Activated naive CD8-positive, alpha-beta T cell treated with anti-CD3 and anti-CD28 coated beads for 36 hours (primary cell): ENCODE measurements at regions not wholly inside any gene's neighbourhood (a gene's known extent, or its start where the extent isn't known, plus 50 kb on each side); places are given as distances from the start of the nearest gene placed in this dataset.

Experiments
- DNase-seq: peaks from one replicate; pipeline ENCODE4 v3.0.0; 2021
- H3K27ac Mint-ChIP-seq: one replicate; pipeline ENCODE4 v1.8.0; 2022; ENCODE audit warnings: mild to moderate bottlenecking, moderate library complexity, mixed read lengths
- H3K27me3 Mint-ChIP-seq: one replicate; pipeline ENCODE4 v1.8.0; 2022; ENCODE audit warnings: mild to moderate bottlenecking, mixed read lengths
- H3K36me3 Mint-ChIP-seq: one replicate; pipeline ENCODE4 v1.8.0; 2021; ENCODE audit warnings: mild to moderate bottlenecking, mixed read lengths
- H3K4me1 Mint-ChIP-seq: one replicate; pipeline ENCODE4 v1.8.0; 2021; ENCODE audit warnings: mixed read lengths
- H3K4me3 Mint-ChIP-seq: one replicate; pipeline ENCODE4 v1.8.0; 2022; ENCODE audit warnings: mild to moderate bottlenecking, moderate library complexity, mixed read lengths
- H3K9me3 Mint-ChIP-seq: one replicate; pipeline ENCODE4 v1.8.0; 2022; ENCODE audit warnings: mixed read lengths

GRCh38 chr4:11604821-11605220, 176.1 kb upstream of the HS3ST1 start:
- Mint-ChIP-seq H3K4me1 (no peaks in the 10 kb centered on the region), H3K27me3 (peaks cover 4% of the 10 kb centered on the region), H3K4me3 (no peak overlapping the region), H3K9me3 (no peaks in the 10 kb centered on the region), H3K27ac (no peak overlapping the region), H3K36me3 (no peaks in the 10 kb centered on the region)
- DNase-seq = no peak

- H3K4me3 Mint-ChIP-seq = no peak overlapping the region
- no peak for DNase-seq
- no peaks in the 10 kb centered on the region for H3K4me1 Mint-ChIP-seq
- no peaks in the 10 kb centered on the region for H3K36me3 Mint-ChIP-seq
- peaks cover 4% of the 10 kb centered on the region for H3K27me3 Mint-ChIP-seq
- no peak overlapping the region for H3K27ac Mint-ChIP-seq
- no peaks in the 10 kb centered on the region for H3K9me3 Mint-ChIP-seq
Measured at GRCh38 chr4:11603591-11604194, 175.0 kb upstream of the HS3ST1 start.

DNA sequence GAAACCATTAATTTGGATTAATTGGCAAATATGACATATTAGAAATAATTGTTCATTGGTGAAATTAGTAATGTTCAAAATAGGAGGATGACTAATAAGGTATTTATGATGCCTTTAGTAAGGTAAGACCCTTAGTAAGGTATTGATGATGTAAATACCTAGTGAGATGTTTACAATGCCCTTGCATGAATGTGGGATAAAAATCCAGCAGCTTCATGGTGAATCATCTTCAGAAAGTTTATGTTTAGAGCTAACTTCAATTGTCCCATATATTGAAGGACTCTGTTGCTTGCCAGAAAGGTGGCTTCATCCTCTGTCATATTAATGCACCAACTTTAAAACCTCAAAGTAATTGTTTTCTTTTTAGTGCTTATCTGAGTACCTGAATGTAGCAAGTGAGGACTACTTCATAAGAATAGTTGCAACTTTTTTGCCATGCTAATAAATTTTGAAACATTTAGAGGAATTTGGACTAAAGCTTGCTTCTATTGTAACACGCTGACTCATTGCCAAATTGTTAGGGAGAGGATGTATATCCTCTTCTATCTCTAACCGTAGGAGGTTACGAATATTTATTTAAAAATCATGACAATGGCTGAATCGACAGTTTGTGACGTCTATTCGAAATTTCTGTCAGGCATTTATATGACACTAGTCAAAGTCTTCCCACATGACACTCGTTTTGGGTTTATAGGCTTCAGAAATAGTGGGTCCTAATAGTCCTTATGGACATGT, 174.1 kb upstream of the HS3ST1 start:
- Mint-ChIP-seq H3K27ac (no peak overlapping the region), H3K9me3 (no peaks in the 10 kb centered on the region), H3K36me3 (no peaks in the 10 kb centered on the region), H3K4me3 (no peak overlapping the region), H3K27me3 (no peaks in the 10 kb centered on the region), H3K4me1 (no peaks in the 10 kb centered on the region)
- DNase-seq = no peak

DNA sequence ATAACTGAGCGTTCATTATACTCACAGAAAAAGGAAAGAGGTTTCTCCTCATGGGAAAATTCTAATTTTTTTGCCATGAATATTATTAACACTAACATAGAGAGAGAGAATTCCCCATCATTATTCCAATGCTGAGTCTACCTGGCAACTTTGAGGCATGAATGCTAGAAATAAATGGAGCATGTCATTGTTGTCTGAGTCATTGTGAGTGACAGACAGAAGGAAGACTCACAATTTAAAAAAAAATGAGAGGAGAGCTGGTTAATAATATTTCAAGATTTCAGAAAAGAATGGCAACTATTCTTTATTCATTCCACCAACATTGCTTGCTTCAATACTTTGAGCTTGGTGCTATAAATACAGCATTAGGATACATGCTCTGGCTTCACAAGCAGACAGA, 170.4 kb upstream of the HS3ST1 start:
- Mint-ChIP-seq H3K9me3 (no peaks in the 10 kb centered on the region), H3K36me3 (no peaks in the 10 kb centered on the region), H3K4me1 (no peaks in the 10 kb centered on the region), H3K27me3 (no peaks in the 10 kb centered on the region), H3K27ac (no peak overlapping the region), H3K4me3 (no peak overlapping the region)
- DNase-seq = no peak

DNA sequence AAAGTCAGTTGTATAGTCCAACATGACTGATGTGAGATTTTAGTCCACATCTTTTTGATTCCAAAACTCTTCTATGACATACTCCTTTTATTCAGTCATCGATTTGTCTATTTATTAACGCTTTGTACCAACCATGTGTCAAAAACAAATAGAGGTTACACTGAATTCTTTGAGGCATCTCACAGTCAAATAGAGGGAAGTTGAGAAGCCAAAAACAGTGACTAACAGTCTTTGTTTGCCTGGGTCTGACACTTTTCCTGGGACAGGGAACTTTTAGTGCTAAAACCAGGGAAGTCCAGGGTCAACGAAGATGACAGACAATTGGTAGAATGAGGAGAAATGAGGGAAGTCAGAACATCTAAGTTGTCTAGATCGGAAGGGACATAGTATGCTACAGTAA, 169.9 kb upstream of the HS3ST1 start:
- Mint-ChIP-seq H3K4me3 (no peak overlapping the region), H3K9me3 (no peaks in the 10 kb centered on the region), H3K36me3 (no peaks in the 10 kb centered on the region), H3K27me3 (no peaks in the 10 kb centered on the region), H3K27ac (no peak overlapping the region), H3K4me1 (no peaks in the 10 kb centered on the region)
- no peak for DNase-seq

DNA sequence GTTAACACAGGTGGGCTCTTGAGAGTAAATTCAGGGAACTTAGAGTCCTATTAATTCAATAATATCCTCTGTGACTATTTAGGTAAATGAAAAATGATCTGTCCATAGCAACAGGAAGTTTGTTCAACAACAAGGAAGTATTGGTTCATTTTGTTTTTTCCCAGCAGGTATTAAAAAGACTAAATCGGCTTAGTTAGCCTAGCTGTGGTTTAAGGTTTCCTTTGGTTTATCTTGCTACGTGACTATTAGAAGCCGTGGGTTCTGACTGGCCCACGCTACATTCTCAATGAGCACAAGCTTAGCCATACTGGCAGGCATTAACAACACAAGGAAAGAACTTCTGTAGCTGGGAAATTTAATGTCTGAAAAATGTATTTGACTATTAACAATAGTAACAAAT, 168.8 kb upstream of the HS3ST1 start:
- H3K27ac Mint-ChIP-seq = no peak overlapping the region
- no peaks in the 10 kb centered on the region for H3K27me3 Mint-ChIP-seq
- H3K9me3 Mint-ChIP-seq = no peaks in the 10 kb centered on the region
- no peaks in the 10 kb centered on the region for H3K4me1 Mint-ChIP-seq
- no peak for DNase-seq
- H3K36me3 Mint-ChIP-seq = no peaks in the 10 kb centered on the region
- no peak overlapping the region for H3K4me3 Mint-ChIP-seq

- Mint-ChIP-seq H3K4me1 (no peaks in the 10 kb centered on the region), H3K4me3 (no peak overlapping the region), H3K27me3 (no peaks in the 10 kb centered on the region), H3K27ac (no peak overlapping the region), H3K9me3 (no peaks in the 10 kb centered on the region), H3K36me3 (no peaks in the 10 kb centered on the region)
- no peak for DNase-seq
Measured at GRCh38 chr4:11596989-11597388, 168.3 kb upstream of the HS3ST1 start.

DNA sequence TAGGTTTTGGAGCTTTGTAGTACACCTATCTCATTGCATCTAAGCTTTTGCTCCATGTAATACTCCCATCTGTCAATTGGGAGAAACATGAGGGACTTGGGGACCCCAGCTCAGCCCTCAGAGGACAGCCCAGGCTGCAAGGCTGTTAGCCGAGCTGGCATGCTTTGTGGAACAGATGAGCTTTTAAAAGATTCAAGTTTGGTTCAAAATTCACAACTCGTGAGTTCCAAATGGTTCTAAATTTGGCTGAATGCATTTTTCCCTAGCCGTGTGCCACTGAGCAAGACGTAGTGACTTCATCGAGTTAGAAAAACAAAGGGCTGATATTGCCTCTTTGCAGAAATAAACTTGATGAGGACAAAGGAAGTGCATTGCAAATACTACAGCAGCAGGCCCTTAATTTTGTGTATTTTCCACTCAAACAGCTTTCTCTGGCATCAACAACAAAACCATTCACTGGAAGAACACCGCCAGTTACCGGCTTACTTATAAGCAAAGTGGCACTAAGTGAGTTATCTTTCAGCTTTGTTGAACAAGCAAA, 165.0 kb upstream of the HS3ST1 start:
- Mint-ChIP-seq H3K36me3 (no peaks in the 10 kb centered on the region), H3K4me3 (no peak overlapping the region), H3K9me3 (no peaks in the 10 kb centered on the region), H3K4me1 (no peaks in the 10 kb centered on the region), H3K27ac (no peak overlapping the region), H3K27me3 (no peaks in the 10 kb centered on the region)
- DNase-seq = no peak

DNA sequence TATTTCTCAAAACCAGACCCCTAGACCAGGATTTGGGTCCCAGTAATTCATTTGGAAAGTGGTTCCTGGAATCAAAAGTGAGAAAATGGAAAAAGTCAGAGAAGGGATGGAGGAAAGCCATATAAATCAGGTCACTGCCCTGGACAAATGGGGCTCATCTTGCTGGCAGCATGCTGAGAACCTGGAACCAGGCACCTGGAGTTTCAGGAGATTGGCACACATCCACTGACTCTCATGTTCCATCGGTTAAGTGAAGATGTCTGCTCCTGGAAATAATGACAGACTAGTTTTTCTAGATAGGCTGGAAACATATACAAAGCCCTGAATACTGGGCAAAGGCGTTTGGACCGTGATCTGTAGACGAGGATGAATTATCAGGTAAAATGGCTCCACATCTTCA, 163.6 kb upstream of the HS3ST1 start:
- H3K27ac Mint-ChIP-seq = no peak overlapping the region
- no peaks in the 10 kb centered on the region for H3K27me3 Mint-ChIP-seq
- no peaks in the 10 kb centered on the region for H3K9me3 Mint-ChIP-seq
- H3K4me3 Mint-ChIP-seq = no peak overlapping the region
- no peak for DNase-seq
- no peaks in the 10 kb centered on the region for H3K4me1 Mint-ChIP-seq
- no peaks in the 10 kb centered on the region for H3K36me3 Mint-ChIP-seq

GRCh38 chr4:11590132-11590531, 161.4 kb upstream of the HS3ST1 start:
- H3K27me3 Mint-ChIP-seq = peaks cover 4% of the 10 kb centered on the region
- H3K36me3 Mint-ChIP-seq = no peaks in the 10 kb centered on the region
- no peaks in the 10 kb centered on the region for H3K9me3 Mint-ChIP-seq
- no peak for DNase-seq
- H3K4me1 Mint-ChIP-seq = no peaks in the 10 kb centered on the region
- H3K27ac Mint-ChIP-seq = no peak overlapping the region
- H3K4me3 Mint-ChIP-seq = no peak overlapping the region

- no peak for DNase-seq
- Mint-ChIP-seq H3K4me3 (no peak overlapping the region), H3K27me3 (peaks cover 6% of the 10 kb centered on the region), H3K9me3 (no peaks in the 10 kb centered on the region), H3K27ac (no peak overlapping the region), H3K36me3 (no peaks in the 10 kb centered on the region), H3K4me1 (no peaks in the 10 kb centered on the region)
Measured at GRCh38 chr4:11589676-11590075, 161.0 kb upstream of the HS3ST1 start.

DNA sequence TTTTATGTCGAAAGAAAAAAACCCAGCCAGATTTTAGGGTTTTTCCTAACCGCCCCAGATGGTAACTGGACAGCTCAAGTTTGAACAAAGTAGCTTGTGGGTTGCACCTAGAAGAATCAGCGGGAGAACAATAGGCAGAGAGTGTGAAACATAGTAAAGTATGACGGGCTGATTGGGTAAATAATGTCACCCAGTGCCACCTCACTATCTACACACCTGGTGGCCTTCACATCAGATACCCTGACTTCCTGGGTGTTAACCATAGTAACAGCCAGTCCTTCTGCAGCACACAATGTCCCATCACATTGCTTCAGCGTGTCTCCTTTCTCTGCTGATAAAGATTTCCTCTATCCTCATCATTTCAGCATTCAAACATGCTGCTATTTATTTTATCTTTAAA, 159.1 kb upstream of the HS3ST1 start:
- no peaks in the 10 kb centered on the region for H3K36me3 Mint-ChIP-seq

GRCh38 chr4:11585506-11585905, 156.8 kb upstream of the HS3ST1 start:
- DNase-seq = no peak
- H3K27me3 Mint-ChIP-seq = peaks cover 16% of the 10 kb centered on the region
- H3K9me3 Mint-ChIP-seq = peaks cover 12% of the 10 kb centered on the region
- no peaks in the 10 kb centered on the region for H3K4me1 Mint-ChIP-seq
- H3K36me3 Mint-ChIP-seq = no peaks in the 10 kb centered on the region
- no peak overlapping the region for H3K27ac Mint-ChIP-seq
- no peak overlapping the region for H3K4me3 Mint-ChIP-seq

More for the DNA sequence above, 159.1 kb upstream of the HS3ST1 start:
- H3K9me3 Mint-ChIP-seq = no peaks in the 10 kb centered on the region
- no peak for DNase-seq
- no peak overlapping the region for H3K27ac Mint-ChIP-seq
- H3K27me3 Mint-ChIP-seq = peaks cover 13% of the 10 kb centered on the region
- no peak overlapping the region for H3K4me3 Mint-ChIP-seq
- H3K4me1 Mint-ChIP-seq = no peaks in the 10 kb centered on the region

GRCh38 chr4:11568511-11568910, 139.8 kb upstream of the HS3ST1 start:
- DNase-seq = no peak
- no peak overlapping the region for H3K27ac Mint-ChIP-seq
- peaks cover 1% of the 10 kb centered on the region for H3K36me3 Mint-ChIP-seq
- H3K27me3 Mint-ChIP-seq = peaks cover 2% of the 10 kb centered on the region
- no peak overlapping the region for H3K4me3 Mint-ChIP-seq
- H3K9me3 Mint-ChIP-seq = peaks cover 6% of the 10 kb centered on the region
- H3K4me1 Mint-ChIP-seq = peaks cover 5% of the 10 kb centered on the region

DNA sequence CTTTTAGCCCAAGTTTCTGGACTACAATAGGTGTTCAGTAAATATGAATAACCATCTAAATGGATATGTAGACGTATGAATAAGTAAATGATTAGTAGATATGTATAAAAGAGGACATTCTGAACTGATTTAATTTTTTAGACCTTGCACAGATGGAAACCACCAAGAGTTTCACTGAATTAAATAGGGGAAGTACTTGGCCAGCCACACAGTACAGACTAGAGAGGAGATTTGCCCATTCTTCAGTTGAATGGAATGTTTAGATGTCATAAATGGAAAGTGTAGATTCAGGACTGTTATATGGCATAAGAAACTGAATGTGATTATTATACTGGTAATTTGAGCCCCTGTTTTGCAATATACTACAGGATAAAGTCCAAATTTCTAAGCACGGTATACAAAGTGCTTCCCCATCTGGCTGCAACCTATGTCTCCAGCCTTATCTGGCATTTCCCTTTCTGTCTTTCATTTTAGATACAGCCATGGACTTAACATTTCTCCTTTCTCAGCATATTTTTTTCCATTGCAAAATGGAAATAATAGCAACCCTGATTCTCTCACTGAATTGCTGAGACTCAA, 137.8 kb upstream of the HS3ST1 start:
- Mint-ChIP-seq H3K9me3 (peaks cover 6% of the 10 kb centered on the region), H3K36me3 (peaks cover 1% of the 10 kb centered on the region), H3K27ac (no peak overlapping the region), H3K4me1 (peaks cover 5% of the 10 kb centered on the region), H3K4me3 (no peak overlapping the region), H3K27me3 (peaks cover 8% of the 10 kb centered on the region)
- DNase-seq = no peak

GRCh38 chr4:11565899-11566298, 137.2 kb upstream of the HS3ST1 start:
- Mint-ChIP-seq H3K4me1 (peaks cover 5% of the 10 kb centered on the region), H3K36me3 (peaks cover 1% of the 10 kb centered on the region), H3K4me3 (no peak overlapping the region), H3K27ac (no peak overlapping the region), H3K9me3 (peaks cover 6% of the 10 kb centered on the region), H3K27me3 (peaks cover 10% of the 10 kb centered on the region)
- peak; percentile 2 for DNase-seq
